ENCODE measurements at regions not wholly inside any gene's neighbourhood (a gene's known extent, or its start where the extent isn't known, plus 50 kb on each side); places are given as distances from the start of the nearest gene placed in this dataset.

DNA sequence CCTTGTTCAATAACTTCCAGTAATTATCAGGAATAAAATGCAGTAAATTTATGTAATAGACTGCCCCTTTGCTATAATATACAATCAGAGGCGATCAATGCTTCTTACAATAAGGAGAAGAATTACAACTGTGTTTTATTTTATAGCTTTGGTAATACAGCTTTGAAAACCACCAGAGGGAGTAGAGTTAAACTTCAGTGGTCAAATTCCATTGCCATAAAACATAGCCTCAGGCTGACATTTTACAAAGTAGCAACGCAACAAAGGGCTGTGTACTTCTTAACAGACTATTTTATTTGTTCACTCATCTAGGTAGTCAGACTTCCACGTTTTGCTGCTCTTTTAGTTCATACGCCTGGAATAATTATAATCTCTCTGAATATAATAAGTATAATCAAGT, 58.5 kb downstream of the TEX13C start:
- H3K9me3 ChIP-seq = no peaks in the 10 kb centered on the region
- no peak overlapping the region for H3K27ac ChIP-seq
- no peak for TF ChIP-seq POLR2A (IDR thresholded peaks at IDR 0.05)
- TF ChIP-seq, protein P1, sequence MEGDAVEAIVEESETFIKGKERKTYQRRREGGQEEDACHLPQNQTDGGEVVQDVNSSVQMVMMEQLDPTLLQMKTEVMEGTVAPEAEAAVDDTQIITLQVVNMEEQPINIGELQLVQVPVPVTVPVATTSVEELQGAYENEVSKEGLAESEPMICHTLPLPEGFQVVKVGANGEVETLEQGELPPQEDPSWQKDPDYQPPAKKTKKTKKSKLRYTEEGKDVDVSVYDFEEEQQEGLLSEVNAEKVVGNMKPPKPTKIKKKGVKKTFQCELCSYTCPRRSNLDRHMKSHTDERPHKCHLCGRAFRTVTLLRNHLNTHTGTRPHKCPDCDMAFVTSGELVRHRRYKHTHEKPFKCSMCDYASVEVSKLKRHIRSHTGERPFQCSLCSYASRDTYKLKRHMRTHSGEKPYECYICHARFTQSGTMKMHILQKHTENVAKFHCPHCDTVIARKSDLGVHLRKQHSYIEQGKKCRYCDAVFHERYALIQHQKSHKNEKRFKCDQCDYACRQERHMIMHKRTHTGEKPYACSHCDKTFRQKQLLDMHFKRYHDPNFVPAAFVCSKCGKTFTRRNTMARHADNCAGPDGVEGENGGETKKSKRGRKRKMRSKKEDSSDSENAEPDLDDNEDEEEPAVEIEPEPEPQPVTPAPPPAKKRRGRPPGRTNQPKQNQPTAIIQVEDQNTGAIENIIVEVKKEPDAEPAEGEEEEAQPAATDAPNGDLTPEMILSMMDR (IDR thresholded peaks at IDR 0.05) = no peak
- 27 to 46% methylated on average over 4 of the region's 4 CpGs for WGBS, 2 donors
- H3K36me3 ChIP-seq (ENCODE audit: low read depth, missing control alignments) = no peaks in the 10 kb centered on the region
- no peaks in the 10 kb centered on the region for H3K4me1 ChIP-seq
- H3K27me3 ChIP-seq = no peaks in the 10 kb centered on the region
- no peak overlapping the region for H3K4me3 ChIP-seq
- intact Hi-C loops (cut with DNase I; ENCODE audit: low total_unique reads) = no loop called here
- no peak for DNase-seq

DNA sequence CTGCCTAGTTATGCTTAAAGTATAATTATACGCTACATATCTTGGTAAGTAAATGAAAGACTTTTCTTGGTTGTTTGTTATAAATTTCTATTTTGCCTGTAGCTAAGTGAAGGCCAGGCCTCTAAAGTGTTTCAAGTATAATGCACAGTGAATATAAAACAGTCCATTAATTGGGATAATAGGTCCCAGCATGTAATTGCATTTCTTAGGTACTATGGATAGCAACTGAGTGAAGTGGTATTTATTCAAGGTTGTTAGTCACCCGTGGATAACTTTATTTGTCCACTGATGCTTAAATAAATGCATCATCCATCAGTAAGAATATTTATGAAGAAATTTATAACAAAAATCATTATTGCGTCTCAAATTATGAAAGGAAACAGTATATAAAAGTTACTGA, 59.1 kb downstream of the TEX13C start:
- TF ChIP-seq POLR2A (IDR thresholded peaks at IDR 0.05) = no peak
- TF ChIP-seq, protein P1 (IDR thresholded peaks at IDR 0.05) = no peak
- H3K4me3 ChIP-seq = no peak overlapping the region
- intact Hi-C loops (cut with DNase I; ENCODE audit: low total_unique reads) = no loop called here
- no peaks in the 10 kb centered on the region for H3K27me3 ChIP-seq
- no peak for DNase-seq
- no peaks in the 10 kb centered on the region for H3K4me1 ChIP-seq
- H3K27ac ChIP-seq = no peak overlapping the region
- H3K9me3 ChIP-seq = no peaks in the 10 kb centered on the region
- 71 to 79% methylated on average over 3 of the region's 3 CpGs for WGBS, 2 donors
- H3K36me3 ChIP-seq (ENCODE audit: low read depth, missing control alignments) = no peaks in the 10 kb centered on the region

DNA sequence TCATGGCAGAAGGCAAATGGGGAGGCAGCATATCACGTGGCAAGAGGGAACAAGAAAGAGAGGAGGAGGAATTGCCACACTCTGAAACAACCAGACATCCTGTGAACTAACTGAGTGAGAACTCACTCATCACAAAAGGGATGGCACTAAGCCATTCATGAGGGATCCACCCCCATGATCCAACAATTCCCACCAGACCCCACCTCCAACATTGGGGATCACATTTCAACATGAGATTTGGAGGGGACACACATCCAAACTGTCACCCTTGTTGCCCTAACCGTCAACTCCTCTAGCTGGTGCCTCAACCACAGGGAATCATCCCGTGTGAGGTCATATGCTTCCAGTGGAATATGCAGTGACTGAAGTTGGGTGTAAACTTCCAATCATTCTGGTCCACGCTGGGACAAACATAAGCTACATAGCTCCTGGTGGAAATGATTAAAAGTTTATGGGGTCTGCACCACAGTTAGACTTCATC, 62.5 kb downstream of the TEX13C start:
- TF ChIP-seq, protein P1 (IDR thresholded peaks at IDR 0.05) = no peak
- no peak for TF ChIP-seq POLR2A (IDR thresholded peaks at IDR 0.05)
- Histone ChIP-seq H3K36me3 (ENCODE audit: low read depth, missing control alignments) (no peaks in the 10 kb centered on the region), H3K4me3 (no peak overlapping the region), H3K27me3 (no peaks in the 10 kb centered on the region), H3K4me1 (no peaks in the 10 kb centered on the region), H3K27ac (no peak overlapping the region), H3K9me3 (no peaks in the 10 kb centered on the region)
- 63 to 81% methylated on average over 2 to 4 of the region's 4 CpGs for WGBS, 2 donors
- DNase-seq = no peak
- intact Hi-C loops (cut with DNase I; ENCODE audit: low total_unique reads) = no loop called here

DNA sequence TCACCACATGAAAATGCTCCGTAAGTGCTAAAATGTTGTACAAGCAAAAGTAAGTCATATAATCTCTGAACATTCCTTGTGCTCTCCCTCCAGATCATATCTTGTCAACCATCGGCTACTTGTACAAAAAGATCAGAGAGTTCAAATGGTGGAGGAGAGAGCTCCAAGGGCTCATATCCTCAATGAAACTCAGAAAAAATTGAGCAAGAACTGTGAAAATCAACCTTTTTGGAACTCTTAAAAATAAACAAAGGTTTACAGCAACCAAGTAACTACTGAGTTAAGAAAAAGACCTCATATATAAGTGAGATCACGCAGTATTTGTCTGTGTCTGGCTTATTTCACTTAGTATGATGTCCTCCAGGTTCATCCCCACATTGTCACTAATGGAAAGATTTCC, 63.2 kb downstream of the TEX13C start:
- Histone ChIP-seq H3K4me1 (no peaks in the 10 kb centered on the region), H3K4me3 (no peak overlapping the region), H3K27me3 (no peaks in the 10 kb centered on the region), H3K36me3 (ENCODE audit: low read depth, missing control alignments) (no peaks in the 10 kb centered on the region), H3K27ac (no peak overlapping the region), H3K9me3 (no peaks in the 10 kb centered on the region)
- WGBS, 2 donors = 81 to 86% methylated on average over 3 of the region's 3 CpGs
- DNase-seq = no peak
- intact Hi-C loops (cut with DNase I; ENCODE audit: low total_unique reads) = no loop called here
- no peak for TF ChIP-seq POLR2A (IDR thresholded peaks at IDR 0.05)

DNA sequence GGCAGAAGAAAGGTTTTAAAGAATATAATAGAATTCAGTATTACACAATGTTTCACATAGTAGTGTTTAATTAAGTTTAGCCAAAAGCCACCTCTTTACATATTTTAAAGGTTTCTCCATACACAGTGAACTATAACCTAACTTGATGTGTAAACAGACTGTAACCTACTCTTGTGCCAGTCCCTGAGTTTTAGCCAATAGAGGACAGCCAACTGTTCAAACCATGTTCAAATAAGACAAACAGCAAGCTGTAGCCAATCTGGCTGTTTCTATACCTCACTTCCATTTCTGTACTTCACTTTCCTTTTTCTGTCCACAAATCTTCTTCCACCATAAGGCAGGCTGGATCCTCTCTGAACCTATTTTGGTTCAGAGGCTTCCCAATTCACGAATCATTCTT, 65.2 kb downstream of the TEX13C start:
- TF ChIP-seq, protein P1 (IDR thresholded peaks at IDR 0.05) = no peak
- TF ChIP-seq POLR2A (IDR thresholded peaks at IDR 0.05) = no peak
- Histone ChIP-seq H3K27ac (no peak overlapping the region), H3K36me3 (ENCODE audit: low read depth, missing control alignments) (no peaks in the 10 kb centered on the region), H3K27me3 (no peaks in the 10 kb centered on the region), H3K4me1 (no peaks in the 10 kb centered on the region), H3K4me3 (no peak overlapping the region), H3K9me3 (no peaks in the 10 kb centered on the region)
- no peak for DNase-seq
- WGBS, 2 donors = 76 to 88% methylated on average over 1 of the region's 1 CpG
- intact Hi-C loops (cut with DNase I; ENCODE audit: low total_unique reads) = no loop called here
